HG03571 (cell line): ENCODE measurements at regions not wholly inside any gene's neighbourhood (a gene's known extent, or its start where the extent isn't known, plus 50 kb on each side); places are given as distances from the start of the nearest gene placed in this dataset.
A peak's percentile ranks its signal among the peaks of the same experiment; 100 is the strongest.
"Not testable (repeated sequence)": the region's sequence is repeated elsewhere in the genome, so short reads cannot be mapped to it uniquely, and the experiment has no call there.

Experiments
- ATAC-seq: cut with Tn5 transposase; IDR thresholded peaks from one replicate; pipeline ENCODE4 v1.9.1; 2021; ENCODE audit not compliant: unreplicated experiment

DNA sequence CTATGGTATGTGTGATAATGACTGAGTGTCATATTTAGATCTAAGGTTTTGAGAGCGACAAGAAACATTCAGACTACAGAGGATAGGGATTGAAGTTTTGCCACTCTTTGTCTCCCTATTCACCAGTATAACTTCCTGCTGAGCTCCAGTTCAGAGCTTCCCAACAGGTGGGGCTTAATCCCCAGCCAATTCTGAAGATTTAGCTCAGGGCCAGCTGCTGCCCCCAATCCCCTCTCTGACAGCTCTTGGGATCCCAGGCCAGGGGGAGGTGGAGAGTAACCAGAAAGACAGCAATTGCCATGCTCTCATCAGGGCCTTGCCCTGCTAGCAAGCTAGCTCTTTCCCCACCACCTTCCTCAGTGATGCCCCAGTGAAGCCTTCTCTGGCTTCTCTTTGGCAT, 57.8 kb downstream of the TRIL start:
- ATAC-seq = no peak

DNA sequence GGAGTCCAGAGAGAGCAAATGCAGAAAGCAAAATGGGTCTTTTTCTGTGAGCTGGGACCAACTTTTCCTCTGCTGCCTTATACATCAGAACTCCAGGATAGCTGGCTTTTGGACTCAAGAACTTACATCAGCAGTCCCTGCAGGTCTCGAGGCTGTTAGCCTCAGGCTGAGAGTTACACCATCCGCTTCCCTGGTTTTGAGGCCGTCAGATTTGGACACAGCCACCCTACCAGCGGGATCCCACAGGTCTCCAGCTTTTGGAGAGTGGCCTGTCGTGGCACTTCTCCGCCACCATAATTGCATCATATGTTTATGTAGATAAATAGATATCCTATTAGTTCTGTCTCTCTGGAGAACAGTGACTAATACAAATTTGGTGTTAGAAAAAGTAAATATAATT, 64.2 kb downstream of the TRIL start:
- no peak for ATAC-seq

DNA sequence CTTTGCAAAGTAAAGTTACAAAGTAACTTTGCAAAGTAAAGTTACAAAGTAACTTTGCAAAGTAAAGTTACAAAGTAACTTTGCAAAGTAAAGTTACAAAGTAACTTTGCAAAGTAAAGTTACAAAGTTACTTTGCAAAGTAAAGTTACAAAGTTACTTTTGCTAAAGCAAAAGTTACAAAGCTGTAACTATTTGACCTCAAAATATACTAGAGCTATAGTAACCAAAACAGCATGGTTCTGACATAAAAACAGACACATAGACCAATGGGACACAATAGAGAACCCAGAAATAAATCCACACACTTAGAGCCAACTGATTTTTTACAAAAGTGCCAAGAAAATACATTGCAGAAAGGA, 66.3 kb downstream of the TRIL start:
- ATAC-seq = not testable (repeated sequence)

DNA sequence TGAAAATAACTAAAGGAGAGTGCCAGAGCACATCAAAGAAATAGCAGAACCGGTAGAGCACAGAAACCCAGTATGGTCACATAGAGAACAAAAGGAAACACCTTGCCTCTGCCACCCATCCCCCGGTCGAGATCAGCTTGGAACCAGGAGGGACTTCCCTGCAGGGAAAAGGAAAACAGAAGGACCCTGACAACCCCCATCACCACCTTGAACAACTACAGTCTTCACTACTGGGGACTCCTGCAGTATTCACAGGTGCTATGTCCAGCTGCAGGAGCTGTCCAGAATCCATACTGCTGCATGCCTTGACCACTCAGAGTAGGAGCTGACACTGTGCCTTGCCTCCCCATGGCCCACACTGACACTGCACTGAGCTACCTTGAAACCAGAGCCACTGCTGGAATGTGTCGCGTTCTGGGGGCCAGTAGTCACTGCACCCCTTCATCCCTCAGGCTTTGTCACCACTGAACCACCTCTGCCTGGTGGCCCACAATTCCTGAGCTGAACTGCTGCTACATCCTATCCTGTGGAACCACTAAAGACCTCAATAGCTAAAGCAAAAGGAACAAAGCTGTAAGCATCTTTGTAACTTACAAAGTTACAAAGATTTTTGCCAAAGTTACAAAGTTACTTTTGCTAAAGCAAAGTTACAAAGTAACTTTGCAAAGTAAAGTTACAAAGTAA, 66.8 kb downstream of the TRIL start:
- peak; percentile 81 for ATAC-seq

DNA sequence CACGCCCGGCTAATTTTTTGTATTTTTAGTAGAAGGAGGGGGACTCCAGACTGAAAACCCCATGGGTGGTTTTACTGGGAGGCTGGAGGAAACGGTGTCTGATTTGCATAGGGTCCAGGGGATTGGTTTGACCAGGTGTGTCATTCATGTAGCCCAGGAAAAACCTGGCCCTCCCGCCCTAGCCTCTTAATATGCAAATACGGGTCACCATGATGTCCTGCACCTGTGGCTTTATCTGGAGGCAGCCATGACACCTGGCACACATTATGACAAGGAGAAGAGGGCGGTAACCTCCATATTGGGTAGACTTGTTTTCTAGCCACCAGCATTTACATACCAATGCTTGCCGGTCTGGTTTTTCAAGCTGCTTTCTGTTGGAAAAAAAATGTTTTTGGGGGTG, 68.0 kb downstream of the TRIL start:
- ATAC-seq = no peak

DNA sequence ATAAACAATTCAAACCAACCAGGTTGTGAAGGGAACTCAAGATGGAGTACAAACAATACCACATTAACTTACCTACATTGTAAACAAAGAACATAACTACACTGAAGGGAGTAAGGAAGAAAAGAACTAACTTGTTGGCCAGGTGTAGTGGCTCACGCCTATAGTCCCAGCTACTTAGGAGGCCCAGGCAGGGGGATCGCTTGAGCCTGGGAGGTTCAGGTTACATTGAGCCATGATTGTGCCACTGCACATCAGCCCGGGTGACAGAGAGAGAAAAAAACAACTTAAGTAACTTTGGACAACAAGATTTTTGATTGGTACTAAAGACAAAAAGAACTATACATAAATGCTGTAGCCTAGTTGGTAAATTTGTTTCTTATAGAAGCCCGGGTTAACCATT, 68.8 kb downstream of the TRIL start:
- no peak for ATAC-seq

DNA sequence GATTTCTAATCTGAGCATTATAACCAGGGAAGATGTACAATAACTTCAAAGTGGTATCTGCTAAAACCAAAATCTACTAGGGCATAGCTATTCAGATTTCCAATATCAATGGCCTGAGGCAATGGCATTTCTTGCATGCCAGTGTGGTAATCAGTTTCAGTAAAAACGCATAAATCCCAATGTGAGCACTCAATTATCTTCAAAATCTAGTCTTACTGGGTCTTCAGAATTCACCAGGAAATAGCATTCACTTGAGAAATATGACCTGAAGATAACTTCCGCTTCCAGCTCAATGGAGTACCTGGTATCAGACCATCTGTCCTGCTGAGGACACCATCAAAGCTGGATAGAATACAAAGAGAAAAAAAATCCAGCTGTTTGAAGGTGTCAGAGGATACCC, 72.4 kb downstream of the TRIL start:
- no peak for ATAC-seq

DNA sequence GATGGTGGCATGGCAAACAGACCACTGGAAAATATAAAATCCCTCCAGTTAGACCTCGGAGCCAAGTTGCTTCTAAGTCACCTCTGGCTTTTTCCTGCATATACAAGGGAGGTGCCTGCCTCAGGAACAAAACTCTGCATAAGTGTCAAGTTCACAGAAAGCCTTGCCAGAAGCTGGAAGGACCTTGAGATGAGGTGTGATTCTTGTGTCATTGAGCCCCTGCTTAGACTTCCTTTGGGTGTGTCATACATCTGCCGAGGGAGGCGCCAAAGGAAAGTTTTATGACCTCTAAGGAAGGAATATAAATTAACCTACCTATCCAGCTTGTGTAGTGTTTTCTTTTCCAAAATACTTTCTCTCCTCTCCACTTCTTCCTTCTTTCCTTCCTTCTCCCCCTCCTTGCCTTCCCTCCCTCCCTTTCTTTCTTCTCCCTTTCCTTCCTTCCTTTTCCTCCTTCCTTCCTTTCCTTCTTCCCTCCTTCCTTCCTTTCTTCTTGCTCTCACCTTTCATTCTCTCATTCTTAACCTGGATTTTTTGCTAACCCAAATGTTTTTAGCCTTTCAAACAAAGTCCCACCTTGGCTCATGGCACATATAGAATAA, 75.2 kb downstream of the TRIL start:
- ATAC-seq = no peak

DNA sequence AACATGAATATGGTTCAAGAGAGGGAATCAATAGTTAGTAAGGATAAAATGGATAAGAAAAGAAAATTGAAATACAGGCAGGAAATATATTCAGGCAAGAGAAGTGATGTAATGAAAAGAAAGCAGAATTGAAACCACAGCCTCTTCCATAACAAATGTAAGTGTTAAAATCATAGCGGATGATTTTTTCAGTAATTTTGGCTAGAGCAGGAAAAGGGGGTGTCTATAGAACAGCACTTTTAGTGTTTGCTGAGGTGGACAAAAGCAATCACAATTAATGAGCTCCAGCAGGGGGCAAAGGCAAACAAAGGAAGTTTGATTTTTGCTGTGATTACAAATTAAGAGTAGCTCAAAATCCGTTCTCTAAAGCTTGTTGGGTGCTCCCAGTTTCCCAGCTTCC, 79.0 kb downstream of the TRIL start:
- ATAC-seq = no peak

DNA sequence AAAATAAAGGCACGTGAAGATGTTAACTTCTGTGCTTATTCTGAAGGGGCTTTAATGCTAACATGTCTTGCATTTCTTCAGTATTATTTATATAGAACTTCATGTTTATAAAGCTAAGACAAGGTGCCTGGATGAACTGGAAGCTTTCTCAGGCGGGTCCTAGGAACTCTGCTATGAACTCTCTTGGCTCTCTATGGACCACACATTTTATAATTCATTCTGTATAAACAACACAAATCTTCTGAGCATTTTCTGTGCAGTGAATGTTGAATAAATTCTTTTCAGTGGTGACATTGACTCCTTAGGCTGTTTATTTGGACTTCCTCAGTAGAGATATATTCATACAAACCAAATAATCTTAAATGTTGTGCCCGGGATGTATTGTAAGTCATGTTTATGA, 79.6 kb downstream of the TRIL start:
- no peak for ATAC-seq
